HG02623 (cell line): ENCODE measurements at regions not wholly inside any gene's neighbourhood (a gene's known extent, or its start where the extent isn't known, plus 50 kb on each side); places are given as distances from the start of the nearest gene placed in this dataset.

Source experiments
- ATAC-seq: cut with Tn5 transposase; IDR thresholded peaks from one replicate; pipeline ENCODE4 v1.9.1; 2021; ENCODE audit warnings: moderate library complexity; ENCODE audit not compliant: unreplicated experiment

DNA sequence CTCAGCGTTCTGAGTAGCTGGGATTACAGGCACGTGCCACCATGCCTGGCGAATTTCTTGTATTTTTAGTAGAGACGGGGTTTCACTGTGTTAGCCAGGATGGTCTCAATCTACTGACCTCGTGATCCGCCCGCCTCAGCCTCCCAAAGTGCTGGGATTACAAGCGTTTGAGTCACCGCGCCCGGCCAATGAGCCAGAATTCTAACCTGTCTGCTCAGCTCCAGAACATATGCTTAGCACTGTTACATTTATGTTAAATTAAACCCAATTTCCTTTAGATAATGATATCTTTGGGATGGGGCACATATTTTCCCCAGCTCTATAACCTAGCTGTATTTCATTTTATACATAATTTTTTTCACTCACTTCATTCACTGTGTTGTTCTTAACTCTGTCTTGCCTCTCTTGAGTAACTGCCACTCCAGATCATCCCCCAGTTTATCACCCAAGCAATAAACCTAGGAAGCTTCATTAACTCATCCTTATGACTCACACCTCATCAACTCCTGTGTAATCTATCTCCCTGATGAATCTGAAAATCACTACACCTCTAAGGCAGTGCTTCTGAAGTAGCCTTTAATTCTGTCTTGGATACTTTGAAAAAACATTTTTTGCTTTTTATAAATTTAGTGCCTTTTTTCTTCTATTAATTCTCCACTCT, 559.7 kb upstream of the ZWINT start:
- ATAC-seq = no peak

DNA sequence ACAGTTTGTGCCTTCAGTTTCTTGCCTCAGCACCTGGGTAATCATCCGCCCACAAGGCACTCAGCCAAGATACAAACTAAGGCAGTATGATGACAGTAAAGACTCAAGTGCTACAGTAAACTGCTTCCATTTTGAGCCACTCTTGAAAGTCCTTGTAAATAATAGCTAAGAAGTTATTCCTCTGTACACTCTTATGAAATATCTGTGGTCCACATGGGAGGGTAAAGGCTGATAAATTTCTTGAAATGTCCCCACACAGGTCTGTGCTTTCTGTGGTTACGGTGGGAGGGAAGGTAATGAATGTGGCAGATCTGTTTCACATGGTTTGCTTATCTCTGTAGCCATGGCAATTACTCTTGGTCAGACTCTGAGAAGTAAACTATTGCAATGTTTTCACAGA, 551.0 kb upstream of the ZWINT start:
- no peak for ATAC-seq

DNA sequence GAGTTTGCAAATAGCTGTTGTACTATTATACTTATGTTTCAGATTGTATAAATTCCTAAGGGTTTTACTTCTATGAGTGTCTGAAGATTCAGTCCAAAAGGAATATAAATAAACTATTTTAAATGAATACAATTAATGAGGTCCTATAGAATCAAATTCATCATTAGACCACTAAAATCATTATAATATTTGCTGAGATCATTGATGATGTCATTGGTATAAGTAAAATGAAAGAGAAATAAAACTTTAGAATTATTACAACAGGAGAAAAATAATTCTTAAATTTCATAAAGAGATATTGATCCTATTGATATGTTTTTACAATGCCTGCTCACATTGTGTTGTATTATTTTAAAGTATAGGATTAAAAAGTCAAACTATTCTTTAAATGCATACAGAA, 544.0 kb upstream of the ZWINT start:
- no peak for ATAC-seq

DNA sequence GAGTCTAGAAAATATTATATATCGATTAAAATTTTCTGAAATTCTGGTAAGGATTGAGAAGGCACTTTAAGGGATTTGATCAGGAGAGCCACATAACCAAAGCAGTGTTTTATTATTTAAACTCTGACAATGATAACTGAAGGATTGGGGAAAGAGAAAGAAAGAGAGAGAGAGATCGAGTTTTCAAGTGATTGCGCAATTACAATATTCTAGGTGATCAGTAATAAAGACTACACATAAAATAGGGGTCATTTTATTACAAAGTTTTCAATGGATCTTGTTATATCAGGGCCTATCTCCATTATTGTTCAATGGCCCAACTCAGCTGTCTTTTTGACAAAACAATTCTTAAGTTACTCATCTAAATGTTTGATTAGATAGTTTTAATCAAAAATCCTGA, 541.5 kb upstream of the ZWINT start:
- no peak for ATAC-seq

DNA sequence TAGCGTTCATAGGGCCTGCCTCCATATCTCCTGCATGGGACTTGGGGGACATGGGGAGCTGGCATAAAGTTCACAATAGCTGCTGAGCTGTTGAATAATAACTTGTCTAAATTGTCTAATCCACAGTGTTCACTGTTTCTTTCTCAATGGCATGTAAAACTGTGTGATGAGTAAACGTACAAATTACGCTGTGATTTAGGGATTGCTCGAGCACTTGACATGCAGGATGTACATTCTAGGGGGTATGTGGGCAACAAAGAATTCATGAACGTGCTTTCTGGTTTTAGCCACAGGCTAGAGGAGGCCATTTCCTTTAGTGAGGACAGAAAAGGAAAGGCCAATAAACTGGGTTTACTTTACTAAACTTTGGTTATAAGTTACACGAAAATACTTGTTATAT, 534.2 kb upstream of the ZWINT start:
- ATAC-seq = no peak

DNA sequence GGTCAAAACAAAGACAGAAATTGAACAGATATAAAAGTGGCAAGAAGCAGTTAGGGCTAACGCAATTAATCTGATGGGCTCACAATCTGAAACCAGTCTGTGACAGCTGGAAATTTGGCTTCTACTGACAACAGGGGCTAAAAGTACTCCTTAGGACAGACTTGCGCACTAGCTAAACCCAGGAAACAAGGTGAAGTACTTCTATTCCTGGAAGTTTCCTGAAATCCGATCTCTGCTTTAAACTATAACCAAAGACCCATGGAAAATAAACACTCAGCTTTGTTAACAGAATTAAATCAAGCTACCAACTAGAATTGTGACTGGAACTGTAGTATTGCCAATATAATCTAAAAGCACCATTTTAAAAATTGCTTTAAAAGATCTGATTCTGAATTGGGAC, 520.2 kb upstream of the ZWINT start:
- no peak for ATAC-seq

DNA sequence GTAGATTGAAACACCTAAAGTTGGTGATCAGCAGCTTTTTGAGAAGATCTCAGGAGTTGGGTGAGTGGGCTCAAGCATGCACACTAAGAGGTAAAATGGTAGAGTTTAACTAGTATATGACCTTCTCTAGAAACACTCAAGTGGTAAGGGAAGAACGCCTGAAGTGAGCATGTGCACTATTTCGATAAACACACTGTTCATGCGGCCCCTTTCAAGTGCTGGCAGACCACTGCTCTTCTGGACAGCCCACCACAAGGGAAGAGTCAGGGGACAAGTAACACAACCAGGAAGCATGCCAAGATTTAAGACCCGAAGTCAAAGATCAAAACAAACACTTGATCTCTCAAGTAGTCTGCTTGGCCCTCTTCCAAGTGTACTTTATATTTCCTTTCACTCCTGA, 519.5 kb upstream of the ZWINT start:
- no peak for ATAC-seq

DNA sequence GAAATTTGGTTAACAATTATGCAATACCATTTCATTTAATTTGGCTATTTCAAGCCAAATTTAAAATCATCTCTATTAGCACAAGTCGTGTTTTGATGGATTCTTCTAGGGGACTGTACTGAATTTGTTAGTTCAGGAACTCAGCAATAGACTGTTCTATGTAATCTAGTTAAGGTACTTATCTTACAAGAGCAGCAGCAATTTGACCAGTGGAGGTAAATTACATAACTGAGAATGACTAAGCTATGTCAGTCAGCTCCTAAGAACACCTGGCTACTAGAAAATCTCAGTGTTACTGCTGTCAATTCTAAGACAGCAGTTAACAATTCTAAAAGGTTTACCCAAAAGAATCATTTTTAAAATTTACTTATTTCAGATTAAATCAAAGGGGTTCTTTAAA, 513.9 kb upstream of the ZWINT start:
- ATAC-seq = no peak

DNA sequence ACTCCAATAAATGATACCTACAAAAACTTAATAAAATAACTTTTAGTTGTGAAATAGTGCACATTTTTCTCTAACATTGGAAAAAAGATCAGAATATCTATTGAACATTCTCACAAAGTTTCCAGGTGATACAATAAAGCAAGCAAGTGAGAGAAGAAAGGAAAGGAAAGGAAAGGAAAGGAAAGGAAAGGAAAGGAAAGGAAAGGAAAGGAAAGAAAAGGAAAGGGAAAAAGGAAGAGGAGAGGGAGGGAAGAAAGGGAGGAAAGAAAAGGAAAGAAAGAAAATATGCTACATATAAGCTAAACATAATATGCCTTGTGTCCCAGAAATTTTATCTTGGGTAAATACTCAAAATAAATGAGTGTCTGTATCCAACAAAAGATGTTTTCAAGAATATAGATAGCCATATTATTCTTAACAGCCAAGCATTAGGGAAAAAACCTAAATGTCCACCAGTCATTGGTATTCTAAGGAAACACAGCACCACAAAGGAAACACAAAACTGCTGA, 510.2 kb upstream of the ZWINT start:
- no peak for ATAC-seq

DNA sequence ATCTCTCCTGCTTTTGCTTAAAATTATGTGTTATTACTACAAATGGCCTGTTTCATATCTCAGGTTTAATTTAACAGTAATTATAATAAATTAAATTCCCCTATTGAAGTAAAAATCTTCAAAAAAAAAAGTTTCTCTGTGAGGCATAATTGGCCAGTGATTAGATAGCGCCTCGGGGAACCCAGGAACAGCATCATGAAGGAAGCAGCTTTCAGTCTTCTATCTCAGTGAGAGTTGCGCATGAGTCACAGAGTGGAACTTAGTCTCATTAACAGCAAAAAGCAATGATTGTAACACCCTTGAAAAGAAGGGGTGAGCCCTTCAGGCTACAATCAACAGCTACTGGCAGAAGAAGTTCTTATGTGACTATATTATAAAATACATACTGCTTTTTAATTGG, 506.2 kb upstream of the ZWINT start:
- ATAC-seq = no peak

DNA sequence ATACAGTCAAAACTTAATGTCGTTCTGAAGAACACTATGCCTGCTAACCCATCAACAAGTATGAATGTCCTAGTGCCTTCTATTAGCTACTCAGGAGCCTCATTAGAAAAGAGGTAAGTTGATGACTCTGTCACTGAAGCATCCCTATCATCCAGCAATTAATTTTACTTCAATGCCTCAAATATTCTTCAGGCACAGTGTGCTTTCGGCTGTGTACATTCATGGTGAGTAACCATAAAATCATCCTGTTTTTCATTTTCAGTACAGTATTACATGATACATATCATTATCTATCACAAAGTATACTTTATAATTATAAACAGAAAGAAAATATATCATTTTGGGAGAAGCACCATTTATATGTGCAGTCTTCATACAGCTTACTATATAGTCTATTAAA, 495.5 kb upstream of the ZWINT start:
- no peak for ATAC-seq

DNA sequence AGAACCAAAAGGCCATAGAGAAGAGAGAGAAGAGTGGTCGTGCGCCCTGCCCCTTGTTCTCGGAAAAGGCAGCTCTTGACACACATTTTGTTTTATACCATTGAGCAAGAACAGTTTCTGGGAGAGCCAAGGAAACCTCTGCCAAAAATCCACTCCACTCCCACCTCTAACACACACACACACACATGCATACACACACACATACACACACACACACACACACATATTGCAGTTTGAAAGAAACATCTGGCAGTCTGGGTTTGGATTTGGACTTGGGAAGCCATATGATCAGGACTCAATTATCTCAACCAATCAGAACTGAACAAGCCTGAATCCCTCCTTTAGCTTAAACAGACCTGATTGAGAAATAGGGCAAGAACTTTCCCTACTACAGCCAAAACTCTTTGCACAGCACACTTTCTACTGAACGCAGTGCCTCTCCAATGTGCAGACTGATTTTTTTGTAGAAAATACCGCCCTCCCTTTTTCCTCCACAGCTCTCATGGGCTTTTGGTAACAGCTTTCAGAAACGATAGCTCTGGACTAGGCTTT, 484.0 kb upstream of the ZWINT start:
- ATAC-seq = no peak

DNA sequence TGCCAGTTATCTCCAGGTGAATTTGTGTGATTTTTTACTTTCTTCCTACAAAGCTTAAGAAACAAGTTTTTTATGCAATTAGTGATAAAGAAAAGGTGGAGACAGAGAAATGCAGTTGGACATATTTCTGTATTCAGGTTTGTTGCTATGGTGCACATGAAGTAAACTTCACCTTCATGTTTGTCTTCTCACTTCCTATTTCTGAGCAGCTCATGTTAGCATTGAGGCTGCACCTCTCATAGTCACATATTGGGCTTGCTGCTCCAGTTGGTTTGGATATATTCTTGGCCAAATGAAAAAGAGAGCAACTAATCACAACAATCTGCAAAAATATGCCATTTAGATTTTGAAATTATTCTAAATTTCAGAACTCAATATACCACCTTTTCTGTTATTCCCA, 475.6 kb upstream of the ZWINT start:
- ATAC-seq = no peak

DNA sequence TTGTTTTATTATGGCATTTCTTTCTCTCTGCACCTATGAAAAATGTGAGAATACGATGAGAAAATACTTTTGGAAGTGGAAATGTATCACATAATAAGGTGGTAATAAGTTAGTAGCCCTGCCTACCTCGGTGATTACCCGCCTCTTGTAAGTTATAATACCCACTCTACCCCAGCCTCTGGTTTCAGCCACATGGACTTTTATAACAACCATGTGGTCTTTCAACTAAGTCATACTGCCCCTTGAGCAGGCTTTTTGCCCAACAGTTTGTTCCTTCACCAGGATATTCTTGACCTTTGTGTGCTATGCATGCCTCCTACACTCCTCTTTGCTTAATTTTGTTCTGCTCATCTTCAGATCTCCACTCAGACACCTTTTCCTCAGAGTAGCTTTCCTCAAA, 470.6 kb upstream of the ZWINT start:
- ATAC-seq = no peak

DNA sequence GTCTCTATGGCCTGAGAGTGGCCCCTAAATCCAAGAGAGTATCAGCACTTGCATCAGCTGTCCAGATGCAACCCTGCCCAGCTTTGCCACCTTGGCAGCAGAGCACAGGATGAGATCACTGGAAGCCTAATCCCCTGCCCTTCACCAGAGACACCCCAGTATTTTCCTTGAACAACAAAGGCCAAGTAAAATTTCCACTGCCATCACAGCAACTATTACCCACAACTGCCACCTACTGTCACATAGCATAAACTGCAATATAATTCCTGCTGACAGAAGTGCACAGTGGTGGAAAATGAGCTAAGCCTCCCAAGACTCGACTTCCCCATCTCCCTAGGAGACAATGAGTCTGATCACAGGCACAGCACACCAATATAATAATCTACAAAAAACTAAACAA, 462.8 kb upstream of the ZWINT start:
- ATAC-seq = peak; percentile 88

DNA sequence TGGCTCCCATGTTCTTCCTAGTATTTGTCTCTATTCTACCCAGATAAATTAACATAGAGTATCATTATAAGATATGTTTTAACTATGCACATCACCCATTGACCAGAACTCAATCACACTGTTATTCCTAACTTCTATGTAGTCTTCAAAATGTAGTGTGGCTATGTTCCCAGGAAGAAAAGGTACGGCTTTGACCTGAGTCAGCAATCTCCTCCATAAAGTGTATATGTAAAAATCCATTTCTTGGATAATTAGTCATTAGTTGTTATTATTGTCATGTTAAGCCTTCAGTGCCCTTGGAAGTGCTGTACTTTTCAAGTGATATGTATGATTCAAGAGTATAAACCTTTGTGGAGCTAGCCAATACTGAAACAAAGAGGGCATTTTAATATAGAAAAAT, 444.0 kb upstream of the ZWINT start:
- ATAC-seq = no peak

DNA sequence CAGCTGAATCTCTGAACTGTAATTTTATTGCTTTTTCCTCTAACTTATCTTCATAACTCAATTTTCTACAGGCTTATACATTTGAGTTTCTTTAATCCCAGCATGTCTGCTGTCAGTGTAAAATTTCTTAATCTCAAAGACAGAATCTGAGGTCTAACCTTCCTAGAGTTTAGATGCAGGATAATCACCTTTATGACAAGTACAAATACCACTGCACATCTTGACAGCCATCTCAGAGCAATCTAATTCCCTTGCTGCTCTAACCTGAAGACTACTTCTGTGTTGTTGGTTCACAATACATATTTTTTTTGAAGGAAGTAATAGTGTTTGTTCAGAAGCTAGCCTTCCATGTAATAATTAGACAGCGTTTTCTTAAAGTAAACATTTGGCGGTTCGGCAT, 424.2 kb upstream of the ZWINT start:
- ATAC-seq = no peak

DNA sequence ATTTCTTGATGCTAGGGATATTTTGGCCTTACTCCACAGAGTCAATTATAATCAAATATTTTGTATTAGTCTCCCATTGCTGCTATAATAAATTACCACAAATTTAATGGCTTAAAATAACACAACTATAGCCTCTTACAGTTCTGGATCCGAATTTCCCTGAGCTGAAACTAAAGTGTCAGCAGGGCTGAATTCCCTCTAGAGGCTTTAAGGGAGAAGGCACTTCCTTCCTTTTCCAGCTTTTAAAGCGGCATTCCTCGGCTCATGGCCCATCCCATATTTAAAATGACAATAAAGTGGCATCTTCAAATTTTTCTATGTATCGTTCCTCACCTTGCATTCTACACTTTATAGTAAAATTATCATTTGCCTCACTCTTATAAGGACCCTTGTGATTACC, 421.4 kb upstream of the ZWINT start:
- no peak for ATAC-seq

DNA sequence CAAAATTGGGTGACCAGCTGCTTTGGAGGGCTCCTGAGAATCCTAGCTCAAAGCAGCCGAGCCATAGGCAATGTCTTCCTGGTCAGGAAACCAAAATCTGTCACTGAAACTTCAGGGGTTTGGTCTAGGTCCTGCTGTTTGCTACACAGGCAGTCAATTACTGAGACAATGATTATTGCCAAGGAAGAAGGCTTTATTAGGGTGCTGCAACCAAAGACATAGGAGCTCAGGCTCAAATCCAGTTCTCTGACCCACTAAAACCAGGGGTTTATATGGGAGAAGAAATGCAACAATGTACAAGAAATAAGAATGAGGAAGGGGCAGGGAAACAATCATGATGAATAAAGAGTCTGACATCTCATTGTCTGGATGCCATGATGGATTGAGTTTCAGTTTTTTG, 410.3 kb upstream of the ZWINT start:
- ATAC-seq = no peak

DNA sequence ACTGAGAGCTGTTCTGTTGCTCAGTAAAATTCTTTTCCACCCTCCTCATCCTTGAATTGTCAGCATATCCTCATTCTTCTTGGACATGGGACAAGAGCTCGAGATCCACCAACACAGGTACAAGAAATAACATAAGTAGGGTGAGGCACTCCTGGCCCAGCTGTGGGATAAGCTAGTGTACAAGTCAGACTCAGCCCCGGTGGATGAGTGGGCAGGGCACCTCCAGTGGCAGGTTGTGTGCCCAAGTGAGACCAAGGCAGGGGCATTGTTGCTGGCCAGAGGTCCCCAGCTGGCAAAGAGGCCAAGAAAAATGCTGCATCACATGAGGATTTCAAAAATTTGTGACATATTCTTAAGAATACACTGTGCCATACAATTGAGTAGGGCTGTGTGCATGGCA, 402.0 kb upstream of the ZWINT start:
- no peak for ATAC-seq

DNA sequence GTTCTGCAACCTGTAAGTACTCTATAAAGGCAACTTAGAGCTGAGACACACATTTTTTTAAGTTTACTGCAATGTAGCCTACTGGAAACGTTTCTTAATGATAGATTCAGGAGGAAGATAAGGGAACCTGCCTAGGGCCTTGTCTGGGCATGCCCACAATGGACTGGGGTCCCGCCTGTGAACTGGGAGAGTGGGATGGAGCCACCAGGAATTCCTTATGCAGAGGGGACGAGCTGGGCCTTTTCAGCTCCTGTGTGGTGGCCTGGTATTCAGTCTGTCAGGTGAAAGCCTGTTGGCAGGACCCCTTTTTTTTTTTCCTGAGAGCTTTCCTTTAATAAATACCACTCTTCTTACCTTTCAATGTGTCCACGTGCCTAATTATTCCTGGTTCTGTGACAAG, 384.4 kb upstream of the ZWINT start:
- ATAC-seq = no peak

DNA sequence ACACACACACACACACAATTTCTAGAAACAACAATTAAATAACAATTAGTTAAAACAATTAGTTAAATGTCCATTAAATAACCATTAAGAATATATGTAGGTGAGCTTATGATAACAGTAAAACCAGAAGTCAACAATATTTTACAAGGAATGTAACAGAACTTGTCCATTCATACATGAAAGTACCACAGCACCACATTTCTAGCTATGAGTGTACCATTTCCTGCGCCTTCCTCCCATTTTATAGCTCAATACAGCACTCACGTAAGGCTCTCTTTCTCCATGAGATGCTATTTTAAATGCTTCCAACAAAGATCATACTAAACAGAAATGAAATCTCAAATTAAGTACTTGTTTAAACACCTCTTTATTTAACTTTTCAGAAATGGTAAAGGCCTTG, 367.3 kb upstream of the ZWINT start:
- ATAC-seq = no peak

DNA sequence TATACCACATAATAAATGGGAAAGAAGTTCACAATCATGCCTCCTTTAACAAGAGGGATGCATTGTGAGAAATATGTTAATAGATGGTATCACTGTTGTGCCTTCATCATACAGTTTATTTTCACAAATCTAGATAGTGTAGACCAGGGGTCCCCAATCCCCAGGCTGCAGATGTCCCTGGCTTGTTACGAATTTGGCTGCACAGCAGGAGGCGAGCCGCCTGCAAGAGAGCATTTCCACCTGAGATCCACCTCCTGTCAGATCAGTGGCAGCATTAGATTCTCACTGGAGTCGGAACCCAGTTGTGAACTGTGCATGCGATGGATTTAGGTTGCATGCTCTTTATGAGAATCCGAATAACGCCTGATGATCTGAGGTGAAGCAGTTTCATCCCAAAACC, 361.9 kb upstream of the ZWINT start:
- ATAC-seq = no peak
